HG02678 (cell line): ENCODE measurements at regions not wholly inside any gene's neighbourhood (a gene's known extent, or its start where the extent isn't known, plus 50 kb on each side); places are given as distances from the start of the nearest gene placed in this dataset.
"Not testable (repeated sequence)": the region's sequence is repeated elsewhere in the genome, so short reads cannot be mapped to it uniquely, and the experiment has no call there.

Source experiments
- ATAC-seq: cut with Tn5 transposase; IDR thresholded peaks from one replicate; pipeline ENCODE4 v1.9.1; 2021; ENCODE audit warnings: mild to moderate bottlenecking, moderate library complexity; ENCODE audit not compliant: unreplicated experiment

DNA sequence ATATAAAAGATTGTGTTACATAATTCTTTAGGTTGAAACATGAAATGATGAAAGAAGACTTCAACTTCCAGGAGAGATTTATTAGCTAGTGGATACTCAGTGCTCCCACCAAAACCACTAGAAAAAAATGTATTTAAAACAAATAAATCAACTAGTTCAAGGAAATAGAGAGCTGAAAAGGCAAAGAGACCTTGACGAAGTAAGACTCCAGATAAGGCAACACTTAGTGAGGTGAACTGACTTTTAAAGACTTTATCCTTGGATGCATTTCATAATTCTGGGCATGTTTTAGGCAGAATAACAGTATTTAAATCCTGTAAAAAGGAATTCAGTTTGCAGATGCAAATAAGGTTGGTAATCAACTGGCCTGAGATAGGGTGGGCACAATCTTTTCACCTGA, 1150.7 kb downstream of the FSCB start:
- ATAC-seq: no peak

- no peak for ATAC-seq
These were observed 1165.2 kb downstream of the FSCB start for GRCh38 chr14:43341921-43342320.

DNA sequence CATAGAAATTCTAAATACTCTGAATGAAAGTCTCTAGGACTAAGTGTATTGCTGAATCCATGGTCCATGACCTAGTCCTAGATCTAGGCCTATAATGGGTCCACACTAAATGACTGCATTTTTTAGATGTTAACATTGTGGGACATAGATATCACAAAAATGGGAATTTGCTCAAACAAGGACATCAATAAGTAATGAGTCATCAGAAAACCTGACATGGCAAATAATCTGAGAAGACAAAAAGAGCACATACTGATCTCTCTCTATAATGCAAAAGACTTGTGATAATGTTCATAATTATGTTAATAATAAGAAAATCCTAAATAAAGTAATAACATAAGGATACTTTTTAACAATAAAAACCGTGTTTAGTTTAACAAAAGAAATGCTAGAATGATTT, 1168.4 kb downstream of the FSCB start:
- ATAC-seq: no peak

DNA sequence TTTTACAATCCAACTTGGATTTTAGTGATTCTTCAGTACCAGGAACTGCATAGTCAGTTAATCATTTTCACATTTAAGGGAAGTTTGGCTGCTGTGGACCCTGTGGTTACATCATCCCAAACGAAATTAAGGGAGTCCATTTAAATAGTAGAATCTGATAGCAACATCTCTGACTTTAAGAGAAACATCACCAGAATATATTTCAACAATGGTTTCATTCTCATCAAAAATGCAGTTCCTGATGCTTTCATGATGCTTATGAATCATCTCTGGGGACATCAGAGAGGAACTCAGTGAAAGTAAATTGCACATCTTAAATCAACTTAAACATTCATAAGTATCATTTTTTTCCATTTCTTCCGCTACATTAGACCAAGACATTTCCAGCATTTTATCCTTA, 1170.7 kb downstream of the FSCB start:
- no peak for ATAC-seq

GRCh38 chr14:43326501-43327407, 1180.3 kb downstream of the FSCB start:
- not testable (repeated sequence) for ATAC-seq

GRCh38 chr14:43316427-43316826, 1190.7 kb downstream of the FSCB start:
- no peak for ATAC-seq

DNA sequence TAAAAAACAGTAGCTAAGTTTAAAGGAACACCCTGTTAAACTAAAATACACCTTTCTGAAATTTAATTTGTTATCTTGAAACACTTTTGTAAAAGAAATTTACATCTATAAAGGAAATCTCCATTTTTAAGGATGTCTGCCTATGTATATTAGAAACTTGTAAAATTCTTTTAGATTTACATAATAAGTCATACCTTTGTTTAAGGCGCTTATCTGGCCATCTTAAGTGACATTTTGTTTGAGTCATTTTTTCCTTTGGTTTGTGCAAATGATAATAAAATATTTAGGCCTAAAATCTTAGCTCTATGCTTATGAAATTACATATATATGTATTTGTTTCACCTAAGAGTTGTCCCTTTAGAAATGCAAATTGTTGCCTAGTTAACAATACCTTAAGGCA, 1193.4 kb downstream of the FSCB start:
- ATAC-seq: no peak

DNA sequence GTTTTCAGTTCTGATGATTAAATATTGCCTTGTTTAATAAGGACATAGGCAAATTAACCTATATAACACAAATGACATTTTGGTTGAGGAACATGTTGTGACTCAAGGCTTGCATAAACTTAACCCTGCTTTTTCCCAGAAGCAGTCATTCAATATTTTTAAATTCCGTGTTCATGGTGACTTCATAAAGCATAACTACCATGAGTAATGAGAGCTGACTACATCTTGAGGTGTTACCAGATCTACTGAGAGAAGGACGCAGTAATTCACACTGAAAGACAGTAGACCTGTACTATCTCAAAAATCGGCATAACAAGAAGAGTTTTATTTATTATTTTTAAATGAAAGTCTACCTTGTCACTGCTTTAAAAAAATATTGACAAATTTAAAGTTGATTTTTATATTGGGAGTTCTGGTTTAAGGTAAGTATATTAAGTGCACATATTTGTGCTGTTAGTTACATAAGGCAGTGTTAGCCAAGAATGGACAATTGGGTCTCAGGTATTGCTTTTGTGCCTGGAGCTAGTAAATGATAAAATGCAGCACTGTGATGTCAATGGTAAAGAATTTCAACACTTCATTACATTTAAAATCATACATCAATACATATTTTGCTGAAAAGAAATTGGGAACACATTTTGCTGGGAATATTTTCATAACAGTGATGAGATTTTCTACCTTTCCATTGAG, 1198.5 kb downstream of the FSCB start:
- ATAC-seq: no peak

DNA sequence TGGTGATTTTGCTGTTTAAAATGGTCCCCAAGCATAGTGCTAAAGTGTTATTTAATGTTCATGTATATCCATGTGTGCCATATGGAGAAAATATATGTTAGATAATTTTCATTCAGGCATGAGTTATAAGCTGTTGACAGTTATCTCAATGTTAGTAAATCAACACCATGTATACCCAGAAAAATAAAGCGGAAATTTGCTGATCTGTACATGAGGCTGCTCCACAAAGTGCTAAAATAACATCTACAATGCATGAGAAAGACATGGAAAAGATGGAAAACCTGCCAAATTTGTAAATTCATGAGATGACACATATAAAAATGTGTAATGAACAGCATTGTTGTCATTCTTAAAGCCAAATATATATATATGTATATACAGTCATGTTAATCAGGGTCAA, 1199.2 kb downstream of the FSCB start:
- ATAC-seq: no peak

DNA sequence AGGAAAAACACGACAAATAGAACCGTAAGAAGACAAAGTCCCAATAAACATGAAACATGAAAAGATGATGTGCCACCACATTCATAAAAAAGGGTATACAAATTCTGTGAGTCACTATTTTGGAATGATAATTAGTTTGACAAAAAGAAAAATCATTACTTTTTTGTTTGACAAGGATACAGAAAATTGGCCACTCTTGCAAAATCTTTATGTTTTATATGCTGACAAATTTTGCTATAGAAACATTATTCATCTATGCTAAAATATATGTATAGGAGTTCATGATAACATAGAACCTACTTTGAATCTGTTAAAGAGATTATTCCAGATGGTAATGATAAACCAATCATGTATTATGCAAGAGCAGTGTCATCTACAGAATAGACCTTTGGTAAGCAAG, 1201.0 kb downstream of the FSCB start:
- no peak for ATAC-seq

DNA sequence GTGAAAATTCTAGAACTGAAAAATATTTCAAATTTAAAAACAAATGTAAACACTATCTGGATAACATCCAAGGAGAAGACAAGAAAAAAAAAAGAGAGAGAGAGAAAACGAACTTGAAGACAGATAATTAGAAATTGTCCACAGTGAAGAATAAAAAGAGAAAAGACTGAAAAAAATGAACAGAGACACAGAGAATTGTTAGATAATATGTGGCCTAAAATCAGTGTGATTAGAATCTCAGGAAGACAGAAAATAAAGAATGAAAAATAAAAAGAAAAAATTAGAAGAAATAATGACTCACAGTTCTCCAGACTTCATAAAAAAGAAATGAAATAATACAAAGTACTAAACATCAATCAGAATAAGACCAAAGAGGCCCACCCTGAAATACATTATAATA, 1209.3 kb downstream of the FSCB start:
- ATAC-seq: no peak

DNA sequence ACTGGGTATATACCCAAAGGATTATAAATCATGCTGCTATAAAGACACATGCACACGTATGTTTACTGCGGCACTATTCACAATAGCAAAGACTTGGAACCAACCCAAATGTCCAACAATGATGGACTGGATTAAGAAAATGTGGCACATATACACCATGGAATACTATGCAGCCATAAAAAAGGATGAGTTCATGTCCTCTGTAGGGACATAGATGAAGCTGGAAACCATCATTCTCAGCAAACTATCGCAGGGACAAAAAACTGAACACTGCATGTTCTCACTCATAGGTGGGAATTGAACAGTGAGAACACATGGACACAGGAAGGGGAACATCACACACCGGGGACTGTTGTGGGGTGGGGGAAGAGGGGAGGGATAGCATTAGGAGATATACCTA, 1211.0 kb downstream of the FSCB start:
- not testable (repeated sequence) for ATAC-seq

DNA sequence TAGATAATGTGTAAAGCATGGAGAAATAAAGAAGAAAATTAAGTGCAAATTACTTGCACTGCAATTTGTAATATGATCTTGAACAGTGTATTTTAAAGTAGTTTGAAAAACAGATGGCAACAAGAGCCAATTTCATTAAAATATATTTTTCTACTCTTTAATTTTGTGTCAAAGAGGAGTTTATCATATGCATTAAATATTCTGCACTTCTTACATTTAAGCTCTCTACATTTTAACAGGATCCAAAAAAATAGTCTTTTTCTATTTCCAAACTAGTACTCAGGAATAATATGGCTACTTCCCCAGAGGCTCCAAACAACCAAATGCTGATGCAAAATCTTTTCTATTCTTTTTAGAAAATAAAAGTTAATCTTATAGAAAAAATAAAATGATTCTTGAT, 1221.5 kb downstream of the FSCB start:
- no peak for ATAC-seq

GRCh38 chr14:43260056-43260455, 1247.0 kb downstream of the FSCB start:
- no peak for ATAC-seq

DNA sequence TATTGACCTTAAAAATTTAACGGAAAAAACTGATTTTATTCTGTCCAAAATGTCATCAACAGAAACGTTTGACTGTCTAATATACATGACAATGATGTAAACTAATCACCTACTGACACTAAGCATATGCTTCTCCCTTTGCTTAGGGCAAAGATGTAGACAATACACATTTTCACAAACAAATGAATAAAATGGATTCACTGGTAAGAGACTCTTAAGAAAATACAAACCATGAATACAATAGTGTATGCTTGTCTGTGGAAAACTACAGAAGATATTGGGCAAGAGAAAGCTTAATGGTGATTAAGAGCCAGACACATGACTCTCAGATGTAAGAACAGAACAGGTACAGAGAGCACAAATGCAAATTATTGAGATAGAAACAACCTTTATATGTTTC, 1248.7 kb downstream of the FSCB start:
- no peak for ATAC-seq

DNA sequence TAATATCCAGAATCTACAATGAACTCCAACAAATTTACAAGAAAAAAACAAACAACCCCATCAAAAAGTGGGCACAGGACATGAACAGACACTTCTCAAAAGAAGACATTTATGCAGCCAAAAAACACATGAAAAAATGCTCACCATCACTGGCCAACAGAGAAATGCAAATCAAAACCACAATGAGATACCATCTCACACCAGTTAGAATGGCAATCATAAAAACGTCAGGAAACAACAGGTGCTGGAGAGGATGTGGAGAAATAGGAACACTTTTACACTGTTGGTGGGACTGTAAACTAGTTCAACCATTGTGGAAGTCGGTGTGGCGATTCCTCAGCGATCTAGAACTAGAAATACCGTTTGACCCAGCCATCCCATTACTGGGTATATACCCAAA, 1250.1 kb downstream of the FSCB start:
- ATAC-seq: not testable (repeated sequence)

DNA sequence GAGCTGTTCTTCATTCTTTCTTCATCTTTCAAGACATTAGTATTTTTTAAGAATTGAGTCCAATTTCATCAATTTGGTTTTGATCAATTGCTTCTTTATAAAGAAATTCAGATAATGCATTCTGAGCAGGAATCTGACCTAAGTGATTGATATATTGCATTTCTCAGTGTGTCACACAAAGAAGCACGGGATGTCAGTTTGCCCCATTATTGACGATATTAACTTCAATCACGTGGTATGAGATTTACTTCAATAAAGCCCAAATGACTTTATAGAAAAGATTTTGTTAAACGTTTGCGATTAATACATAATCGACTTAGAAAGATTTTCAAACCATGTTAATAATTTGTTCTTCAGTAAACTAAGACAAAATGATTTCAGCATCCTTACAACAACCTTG, 1254.2 kb downstream of the FSCB start:
- ATAC-seq: no peak

GRCh38 chr14:43249591-43249990, 1257.5 kb downstream of the FSCB start:
- ATAC-seq: no peak

GRCh38 chr14:43249116-43249515, 1258.0 kb downstream of the FSCB start:
- no peak for ATAC-seq

DNA sequence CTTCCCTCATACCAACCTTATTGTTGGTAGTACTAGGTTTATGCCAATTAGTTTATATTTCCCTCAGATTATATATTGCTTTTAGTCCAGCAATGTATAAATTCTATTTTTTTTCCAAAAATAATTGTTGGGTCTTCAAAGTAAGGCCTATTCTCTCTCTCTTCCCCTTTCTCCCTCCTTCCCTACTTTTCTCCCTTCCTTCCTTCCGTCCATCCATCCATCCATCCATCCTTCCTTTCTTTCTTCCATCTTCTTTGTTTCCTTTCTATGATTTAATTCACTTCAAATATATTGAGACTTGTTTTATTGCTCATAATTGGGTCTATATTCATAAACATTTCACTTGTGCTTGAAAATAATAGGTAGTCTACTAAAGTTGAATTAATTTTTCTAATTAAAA, 1259.2 kb downstream of the FSCB start:
- ATAC-seq: no peak

DNA sequence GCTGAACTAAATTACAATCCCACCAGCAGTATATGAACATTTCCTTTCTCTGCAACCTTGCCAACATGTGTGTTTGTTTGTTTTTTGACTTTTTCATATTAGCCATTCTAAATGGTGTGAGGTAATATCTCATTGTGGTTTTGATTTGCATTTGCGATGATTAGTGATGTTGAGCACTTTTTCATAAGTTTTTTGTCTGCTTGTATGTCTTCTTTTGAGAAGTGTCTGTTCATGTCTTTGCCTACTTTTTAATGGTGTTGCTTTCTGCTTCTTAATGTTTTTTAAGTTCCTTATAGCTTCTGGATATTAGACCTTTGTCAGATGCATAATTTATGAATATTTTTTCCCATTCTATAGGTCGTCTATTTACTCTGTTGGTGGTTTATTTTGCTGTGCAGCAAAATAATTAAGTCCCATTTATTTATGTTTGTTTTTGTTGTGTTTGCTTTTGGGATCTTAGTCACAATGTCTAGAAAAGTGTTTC, 1262.9 kb downstream of the FSCB start:
- ATAC-seq: no peak

DNA sequence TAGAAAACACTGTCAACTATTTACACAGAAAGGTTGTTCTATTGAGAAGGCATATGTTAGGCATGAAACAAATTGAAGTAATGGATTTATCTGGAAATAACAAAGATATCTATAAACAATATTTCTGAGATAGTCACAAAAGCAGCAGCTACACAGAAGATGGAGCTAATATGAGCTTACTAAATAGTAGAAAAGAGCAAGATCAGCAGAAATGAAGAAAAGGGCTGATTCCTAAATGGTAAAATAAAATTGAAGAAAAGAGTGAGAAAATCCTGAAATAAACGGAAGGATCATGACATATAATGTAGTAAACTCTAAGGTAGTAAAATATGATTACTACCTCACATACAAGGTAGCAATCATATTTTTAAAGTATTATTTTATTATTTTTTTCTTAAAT, 1263.9 kb downstream of the FSCB start:
- ATAC-seq: no peak
